ENCODE measurements at regions not wholly inside any gene's neighbourhood (a gene's known extent, or its start where the extent isn't known, plus 50 kb on each side); places are given as distances from the start of the nearest gene placed in this dataset.
A peak's percentile ranks its signal among the peaks of the same experiment; 100 is the strongest.

DNA sequence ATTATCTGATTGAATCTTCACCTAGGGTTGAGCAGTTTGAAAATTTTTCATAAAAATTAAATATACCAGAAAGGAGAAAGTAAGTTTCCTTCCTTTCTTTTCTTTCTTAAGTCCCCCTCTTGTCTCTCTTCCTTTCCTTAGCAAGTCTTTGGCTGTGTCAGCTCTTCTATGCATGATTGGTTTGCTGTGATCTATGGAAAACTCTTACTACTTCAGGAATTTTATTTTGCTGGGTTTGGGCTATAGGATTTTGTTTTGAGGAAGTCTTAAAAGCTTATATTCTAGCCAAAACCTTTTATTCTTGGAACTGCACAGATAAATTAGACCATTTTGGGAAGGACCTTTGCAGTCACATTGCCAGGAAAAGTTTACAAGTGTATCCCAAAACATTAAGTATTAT lies 173.4 kb upstream of the CITED2 start:
- peak overlapping the region; percentile 85 for H3K27ac ChIP-seq (ENCODE audit: low read depth, low read length)
- no peaks in the 10 kb centered on the region for H3K36me3 ChIP-seq (ENCODE audit: control insufficient read depth in 5 of 5, insufficient read depth in 5 of 5, low read length in 5 of 5)
- H3K4me3 ChIP-seq (ENCODE audit: low read depth in 1 of 5, low read length in 5 of 5): no peak overlapping the region
- H3K27me3 ChIP-seq (ENCODE audit: control insufficient read depth in 5 of 5, insufficient read depth in 4 of 5, low read length in 5 of 5): no peaks in the 10 kb centered on the region
- H3K9me3 ChIP-seq (ENCODE audit: control insufficient read depth in 5 of 5, low read length in 5 of 5): no peaks in the 10 kb centered on the region
- peaks cover 0 to 37% (median 31%) of the 10 kb centered on the region in 5 donors for H3K4me1 ChIP-seq (ENCODE audit: control insufficient read depth in 5 of 5, insufficient read depth in 5 of 5, low read length in 5 of 5)
- no peak overlapping the region for H3K9ac ChIP-seq (ENCODE audit: low read length in 5 of 5)

DNA sequence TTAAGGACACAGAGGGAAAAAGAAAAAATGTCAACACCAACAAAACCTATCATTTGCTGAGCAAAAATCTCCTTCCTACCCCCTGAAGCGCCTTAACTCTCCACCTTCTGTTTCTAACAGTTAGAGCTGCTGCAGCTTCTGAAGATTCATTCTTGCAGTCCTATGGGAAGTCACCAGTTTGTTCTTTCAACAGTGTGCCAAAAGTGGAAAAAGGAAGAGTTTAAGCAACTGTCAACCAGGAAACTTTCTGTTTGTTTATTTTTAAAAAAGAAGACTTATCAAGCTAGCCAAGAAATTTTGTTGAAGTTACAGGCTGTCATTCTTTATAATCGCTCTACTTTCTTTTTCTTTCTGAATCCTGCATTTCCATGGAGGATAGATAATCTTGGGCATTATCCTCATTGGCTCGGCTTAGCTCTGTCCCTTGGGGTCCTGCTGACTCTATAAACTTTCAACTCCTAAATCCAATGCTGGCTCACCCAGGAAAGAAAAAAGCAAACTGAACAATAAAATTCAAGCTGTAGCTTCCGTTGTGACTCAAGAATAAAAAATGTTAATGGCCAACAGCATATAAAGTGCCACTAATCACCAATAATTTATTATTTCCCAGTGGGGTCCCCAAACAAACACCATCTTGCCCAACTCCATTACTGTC lies 172.8 kb upstream of the CITED2 start:
- peak overlapping the region; percentile 85 for H3K27ac ChIP-seq (ENCODE audit: low read depth, low read length)
- no peaks in the 10 kb centered on the region for H3K36me3 ChIP-seq (ENCODE audit: control insufficient read depth in 5 of 5, insufficient read depth in 5 of 5, low read length in 5 of 5)
- H3K9ac ChIP-seq (ENCODE audit: low read length in 5 of 5): no peak overlapping the region
- peak overlapping the region in 2 of 5 donors; percentile 20 to 23 for H3K4me3 ChIP-seq (ENCODE audit: low read depth in 1 of 5, low read length in 5 of 5)
- no peaks in the 10 kb centered on the region for H3K9me3 ChIP-seq (ENCODE audit: control insufficient read depth in 5 of 5, low read length in 5 of 5)
- no peaks in the 10 kb centered on the region for H3K27me3 ChIP-seq (ENCODE audit: control insufficient read depth in 5 of 5, insufficient read depth in 4 of 5, low read length in 5 of 5)
- peaks cover 0 to 41% (median 31%) of the 10 kb centered on the region in 5 donors for H3K4me1 ChIP-seq (ENCODE audit: control insufficient read depth in 5 of 5, insufficient read depth in 5 of 5, low read length in 5 of 5)

DNA sequence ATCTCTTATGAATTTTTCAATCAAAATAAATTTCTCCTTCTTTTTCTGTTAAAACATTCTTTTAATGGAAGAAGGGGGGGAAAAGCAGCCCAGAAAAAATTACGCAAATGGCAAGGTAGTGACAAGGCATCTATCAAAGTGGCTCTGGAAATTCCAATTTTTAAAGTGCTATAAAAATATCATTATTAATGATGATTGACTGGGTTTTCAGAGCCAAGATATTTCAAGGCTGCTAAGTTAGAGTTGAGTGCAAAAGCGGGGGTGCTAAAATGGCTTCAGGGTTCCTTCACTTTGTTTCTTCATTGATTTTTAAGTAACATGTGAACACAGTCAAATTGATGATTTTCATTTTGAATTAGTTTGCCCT lies 171.6 kb upstream of the CITED2 start:
- H3K9ac ChIP-seq (ENCODE audit: low read length in 5 of 5): no peak overlapping the region
- H3K27me3 ChIP-seq (ENCODE audit: control insufficient read depth in 5 of 5, insufficient read depth in 4 of 5, low read length in 5 of 5): no peaks in the 10 kb centered on the region
- H3K36me3 ChIP-seq (ENCODE audit: control insufficient read depth in 5 of 5, insufficient read depth in 5 of 5, low read length in 5 of 5): no peaks in the 10 kb centered on the region
- H3K27ac ChIP-seq (ENCODE audit: low read depth, low read length): peak overlapping the region; percentile 85
- no peak overlapping the region for H3K4me3 ChIP-seq (ENCODE audit: low read depth in 1 of 5, low read length in 5 of 5)
- peaks cover 0 to 43% (median 31%) of the 10 kb centered on the region in 5 donors for H3K4me1 ChIP-seq (ENCODE audit: control insufficient read depth in 5 of 5, insufficient read depth in 5 of 5, low read length in 5 of 5)
- no peaks in the 10 kb centered on the region for H3K9me3 ChIP-seq (ENCODE audit: control insufficient read depth in 5 of 5, low read length in 5 of 5)

DNA sequence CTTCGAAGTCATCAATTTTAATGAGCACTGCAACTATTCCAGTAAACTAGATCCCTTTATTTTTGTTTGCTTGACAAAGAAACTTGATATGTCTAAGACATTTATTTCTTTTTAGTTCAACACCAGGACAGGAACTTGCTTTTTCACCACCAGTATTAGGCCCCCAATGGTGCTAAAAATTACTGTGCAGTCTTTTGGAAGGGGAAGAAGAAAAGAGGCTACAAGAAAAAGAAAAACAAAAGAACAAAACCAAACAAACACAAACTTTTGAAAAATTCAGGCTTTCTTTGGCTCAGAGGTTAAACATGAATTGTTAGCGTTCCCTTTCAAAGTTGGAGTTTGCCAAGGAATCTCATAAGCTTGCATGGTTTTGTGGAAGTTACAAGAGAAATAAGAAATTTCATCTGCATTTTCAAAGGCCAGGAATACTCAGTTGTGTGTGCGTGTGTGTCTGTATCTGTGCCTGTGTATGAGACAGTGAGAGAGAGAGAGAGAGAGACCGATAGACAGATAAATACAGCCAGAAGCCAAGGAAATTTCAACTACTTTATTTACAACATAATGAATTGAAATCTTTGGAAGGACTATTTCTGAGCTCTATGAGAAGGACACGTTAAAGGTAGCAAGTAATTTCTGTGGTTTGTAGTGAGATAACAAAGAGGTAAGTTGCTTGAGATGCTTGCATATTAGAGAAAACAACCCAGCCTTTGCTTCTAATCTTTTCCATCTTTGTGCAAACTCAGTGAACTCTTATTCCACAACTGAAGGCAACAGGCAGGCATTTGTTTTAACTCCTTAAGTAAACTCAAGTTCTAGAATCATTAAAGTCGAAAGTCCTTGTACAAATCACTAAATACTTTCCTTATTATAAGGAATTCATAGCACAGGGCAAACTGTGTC lies 171.0 kb upstream of the CITED2 start:
- Histone ChIP-seq H3K27ac (ENCODE audit: low read depth, low read length) (peak overlapping the region; percentile 85), H3K36me3 (ENCODE audit: control insufficient read depth in 5 of 5, insufficient read depth in 5 of 5, low read length in 5 of 5) (no peaks in the 10 kb centered on the region), H3K27me3 (ENCODE audit: control insufficient read depth in 5 of 5, insufficient read depth in 4 of 5, low read length in 5 of 5) (no peaks in the 10 kb centered on the region), H3K9me3 (ENCODE audit: control insufficient read depth in 5 of 5, low read length in 5 of 5) (no peaks in the 10 kb centered on the region), H3K4me3 (ENCODE audit: low read depth in 1 of 5, low read length in 5 of 5) (no peak overlapping the region), H3K4me1 (ENCODE audit: control insufficient read depth in 5 of 5, insufficient read depth in 5 of 5, low read length in 5 of 5) (peaks cover 0 to 43% (median 31%) of the 10 kb centered on the region in 5 donors), H3K9ac (ENCODE audit: low read length in 5 of 5) (no peak overlapping the region)

DNA sequence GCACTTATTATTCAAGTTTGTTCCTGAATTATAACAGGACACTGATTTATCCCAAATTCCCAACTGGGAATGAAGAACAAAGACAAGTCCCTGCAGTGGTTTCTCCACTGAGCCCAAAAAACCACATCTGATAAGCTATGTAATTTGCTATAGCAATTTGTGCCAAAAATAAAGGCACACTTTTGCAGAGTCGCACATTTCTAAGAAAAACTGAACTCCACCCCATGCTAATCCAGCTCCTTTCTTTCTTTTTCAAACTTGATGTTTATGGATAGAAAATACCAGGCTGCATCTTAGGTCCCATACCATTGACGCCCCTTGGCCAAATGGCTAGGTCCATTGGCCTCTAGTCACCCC lies 170.2 kb upstream of the CITED2 start:
- H3K4me3 ChIP-seq (ENCODE audit: low read depth in 1 of 5, low read length in 5 of 5): no peak overlapping the region
- no peaks in the 10 kb centered on the region for H3K27me3 ChIP-seq (ENCODE audit: control insufficient read depth in 5 of 5, insufficient read depth in 4 of 5, low read length in 5 of 5)
- no peaks in the 10 kb centered on the region for H3K9me3 ChIP-seq (ENCODE audit: control insufficient read depth in 5 of 5, low read length in 5 of 5)
- H3K27ac ChIP-seq (ENCODE audit: low read depth, low read length): peak overlapping the region; percentile 85
- no peak overlapping the region for H3K9ac ChIP-seq (ENCODE audit: low read length in 5 of 5)
- no peaks in the 10 kb centered on the region for H3K36me3 ChIP-seq (ENCODE audit: control insufficient read depth in 5 of 5, insufficient read depth in 5 of 5, low read length in 5 of 5)
- H3K4me1 ChIP-seq (ENCODE audit: control insufficient read depth in 5 of 5, insufficient read depth in 5 of 5, low read length in 5 of 5): peaks cover 0 to 50% (median 37%) of the 10 kb centered on the region in 5 donors

DNA sequence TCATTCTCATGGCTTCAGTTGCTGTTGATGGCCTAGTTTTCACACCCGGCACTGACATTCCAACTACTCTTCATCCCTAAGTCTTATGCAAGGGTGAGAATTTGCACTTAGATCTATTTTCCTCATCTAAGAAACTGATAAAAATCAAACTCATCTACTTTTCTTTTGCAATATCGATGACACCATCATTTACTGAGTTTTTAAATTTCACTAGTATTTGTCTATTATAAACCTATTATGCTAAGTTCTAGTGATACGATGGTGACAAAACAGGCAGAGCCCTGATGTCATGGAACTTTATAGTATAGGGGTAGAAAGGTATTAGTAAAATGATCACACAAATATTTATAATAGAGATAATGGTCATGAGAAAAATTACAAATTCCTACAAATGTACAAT lies 167.9 kb upstream of the CITED2 start:
- H3K4me1 ChIP-seq (ENCODE audit: control insufficient read depth in 5 of 5, insufficient read depth in 5 of 5, low read length in 5 of 5): peaks cover 0 to 42% (median 33%) of the 10 kb centered on the region in 5 donors
- H3K9ac ChIP-seq (ENCODE audit: low read length in 5 of 5): no peak overlapping the region
- no peak overlapping the region for H3K27ac ChIP-seq (ENCODE audit: low read depth, low read length)
- no peaks in the 10 kb centered on the region for H3K36me3 ChIP-seq (ENCODE audit: control insufficient read depth in 5 of 5, insufficient read depth in 5 of 5, low read length in 5 of 5)
- H3K27me3 ChIP-seq (ENCODE audit: control insufficient read depth in 5 of 5, insufficient read depth in 4 of 5, low read length in 5 of 5): no peaks in the 10 kb centered on the region
- H3K4me3 ChIP-seq (ENCODE audit: low read depth in 1 of 5, low read length in 5 of 5): no peak overlapping the region
- no peaks in the 10 kb centered on the region for H3K9me3 ChIP-seq (ENCODE audit: control insufficient read depth in 5 of 5, low read length in 5 of 5)

DNA sequence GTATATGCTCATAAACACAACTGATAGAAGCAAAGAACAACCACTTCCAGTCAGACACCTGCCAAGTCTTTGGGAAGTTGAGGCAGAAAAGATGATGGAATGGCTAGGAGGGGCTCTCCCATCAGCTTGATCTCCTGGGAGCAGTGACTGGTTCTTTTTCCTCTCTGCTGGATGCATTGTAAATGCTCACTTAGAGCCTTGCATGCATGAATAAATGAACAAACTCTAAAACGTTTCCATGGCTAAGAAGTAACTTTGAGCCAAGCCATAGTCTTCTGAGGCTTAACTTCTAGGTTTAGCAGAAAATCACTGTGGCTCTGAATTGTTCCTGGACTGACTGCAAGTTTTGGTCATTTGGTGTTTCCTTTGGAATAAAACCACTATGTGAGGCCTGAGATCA lies 166.4 kb upstream of the CITED2 start:
- Histone ChIP-seq H3K4me1 (ENCODE audit: control insufficient read depth in 5 of 5, insufficient read depth in 5 of 5, low read length in 5 of 5) (peaks cover 0 to 28% (median 19%) of the 10 kb centered on the region in 5 donors), H3K36me3 (ENCODE audit: control insufficient read depth in 5 of 5, insufficient read depth in 5 of 5, low read length in 5 of 5) (no peaks in the 10 kb centered on the region), H3K27ac (ENCODE audit: low read depth, low read length) (no peak overlapping the region), H3K9ac (ENCODE audit: low read length in 5 of 5) (no peak overlapping the region), H3K4me3 (ENCODE audit: low read depth in 1 of 5, low read length in 5 of 5) (no peak overlapping the region), H3K27me3 (ENCODE audit: control insufficient read depth in 5 of 5, insufficient read depth in 4 of 5, low read length in 5 of 5) (no peaks in the 10 kb centered on the region), H3K9me3 (ENCODE audit: control insufficient read depth in 5 of 5, low read length in 5 of 5) (no peaks in the 10 kb centered on the region)

DNA sequence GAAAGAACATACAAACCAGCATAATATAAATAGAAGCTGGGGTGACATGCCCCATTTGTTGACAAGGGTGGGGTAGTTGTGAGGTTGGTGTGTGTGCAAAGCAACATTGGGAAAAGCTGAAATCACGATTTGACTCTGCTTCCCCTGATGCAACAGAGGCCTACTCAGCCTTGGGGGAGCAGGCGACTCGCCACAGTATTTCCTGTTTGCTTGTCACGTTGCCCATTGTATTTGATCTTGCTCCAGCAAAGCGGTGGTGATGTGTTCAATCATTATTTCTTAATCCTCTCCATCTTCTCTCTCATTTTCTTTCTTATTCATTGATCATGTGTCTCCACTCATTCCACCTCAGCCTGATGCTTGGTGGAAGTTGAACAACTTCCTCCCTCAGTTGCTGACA lies 165.8 kb upstream of the CITED2 start:
- Histone ChIP-seq H3K36me3 (ENCODE audit: control insufficient read depth in 5 of 5, insufficient read depth in 5 of 5, low read length in 5 of 5) (no peaks in the 10 kb centered on the region), H3K27ac (ENCODE audit: low read depth, low read length) (peak overlapping the region; percentile 66), H3K9me3 (ENCODE audit: control insufficient read depth in 5 of 5, low read length in 5 of 5) (no peaks in the 10 kb centered on the region), H3K9ac (ENCODE audit: low read length in 5 of 5) (no peak overlapping the region), H3K27me3 (ENCODE audit: control insufficient read depth in 5 of 5, insufficient read depth in 4 of 5, low read length in 5 of 5) (no peaks in the 10 kb centered on the region), H3K4me3 (ENCODE audit: low read depth in 1 of 5, low read length in 5 of 5) (peak overlapping the region in 1 of 5 donors; percentile 13), H3K4me1 (ENCODE audit: control insufficient read depth in 5 of 5, insufficient read depth in 5 of 5, low read length in 5 of 5) (peaks cover 0 to 21% (median 14%) of the 10 kb centered on the region in 5 donors)

DNA sequence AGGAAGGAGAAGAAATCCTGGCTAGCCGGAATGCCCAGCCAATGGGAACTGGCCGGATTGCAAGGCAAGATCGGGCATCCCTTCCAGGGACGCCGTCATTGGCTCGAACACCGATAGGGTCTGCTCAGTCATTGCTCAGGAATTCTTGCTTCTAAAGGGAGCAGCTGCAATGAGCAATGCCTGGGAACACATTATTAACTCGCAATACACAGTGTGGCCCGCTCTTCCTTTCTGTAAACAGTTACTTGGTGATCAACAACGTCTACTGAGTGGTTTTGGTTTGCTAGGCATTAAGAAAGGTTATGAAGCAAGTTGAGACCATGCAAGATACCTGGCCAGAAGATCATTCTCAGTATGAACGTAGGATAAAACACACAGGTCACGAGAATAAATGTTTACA lies 165.4 kb upstream of the CITED2 start:
- H3K9me3 ChIP-seq (ENCODE audit: control insufficient read depth in 5 of 5, low read length in 5 of 5): no peaks in the 10 kb centered on the region
- H3K27ac ChIP-seq (ENCODE audit: low read depth, low read length): peak overlapping the region; percentile 66
- peaks cover 0 to 17% (median 10%) of the 10 kb centered on the region in 5 donors for H3K4me1 ChIP-seq (ENCODE audit: control insufficient read depth in 5 of 5, insufficient read depth in 5 of 5, low read length in 5 of 5)
- H3K36me3 ChIP-seq (ENCODE audit: control insufficient read depth in 5 of 5, insufficient read depth in 5 of 5, low read length in 5 of 5): no peaks in the 10 kb centered on the region
- H3K4me3 ChIP-seq (ENCODE audit: low read depth in 1 of 5, low read length in 5 of 5): peak overlapping the region in 1 of 5 donors; percentile 13
- H3K27me3 ChIP-seq (ENCODE audit: control insufficient read depth in 5 of 5, insufficient read depth in 4 of 5, low read length in 5 of 5): no peaks in the 10 kb centered on the region
- no peak overlapping the region for H3K9ac ChIP-seq (ENCODE audit: low read length in 5 of 5)

DNA sequence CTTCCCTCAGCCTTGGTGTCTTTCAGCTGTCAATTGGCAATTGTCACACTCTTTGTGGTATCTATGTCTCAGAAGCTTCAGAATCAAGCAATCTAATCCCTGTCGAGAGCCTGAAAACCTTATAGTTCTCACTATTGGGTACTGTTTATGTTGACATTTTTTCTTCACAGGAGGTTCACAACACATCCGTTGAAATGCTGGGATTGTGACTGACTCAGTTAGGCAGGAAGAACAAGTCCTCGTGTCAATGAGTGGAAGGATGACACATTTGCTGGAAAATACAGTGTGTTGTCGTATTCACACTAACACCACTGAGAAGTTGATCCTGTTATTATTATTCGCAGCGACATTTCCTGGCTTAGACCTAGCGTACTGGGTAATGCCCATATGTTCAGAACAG lies 163.9 kb upstream of the CITED2 start:
- Histone ChIP-seq H3K4me1 (ENCODE audit: control insufficient read depth in 5 of 5, insufficient read depth in 5 of 5, low read length in 5 of 5) (peaks cover 0 to 26% (median 20%) of the 10 kb centered on the region in 5 donors), H3K9ac (ENCODE audit: low read length in 5 of 5) (no peak overlapping the region), H3K4me3 (ENCODE audit: low read depth in 1 of 5, low read length in 5 of 5) (no peak overlapping the region), H3K36me3 (ENCODE audit: control insufficient read depth in 5 of 5, insufficient read depth in 5 of 5, low read length in 5 of 5) (no peaks in the 10 kb centered on the region), H3K9me3 (ENCODE audit: control insufficient read depth in 5 of 5, low read length in 5 of 5) (no peaks in the 10 kb centered on the region), H3K27ac (ENCODE audit: low read depth, low read length) (no peak overlapping the region), H3K27me3 (ENCODE audit: control insufficient read depth in 5 of 5, insufficient read depth in 4 of 5, low read length in 5 of 5) (no peaks in the 10 kb centered on the region)
